Calu3 (cell line): ENCODE measurements at regions not wholly inside any gene's neighbourhood (a gene's known extent, or its start where the extent isn't known, plus 50 kb on each side); places are given as distances from the start of the nearest gene placed in this dataset.

Experiments used
- BruUV-seq: library from RNA; stranded (reverse); fragments of 400-500 nt; replicated peaks from 2 replicates; lab custom pipeline; 2021; lab: Mats Ljungman, UMichigan
- CTCF ChIA-PET: fragments of 300-600 bp; sonication (Branson Sonifier 250); formaldehyde crosslinking; loops from one replicate; lab custom pipeline; 2022; ENCODE audit warnings: antibody characterized with exemption; lab: Charles Lee
- DNase-seq: peaks from one replicate; pipeline ENCODE4 v3.0.0; 2022
- H3K27ac Mint-ChIP-seq: one replicate; pipeline ENCODE4 v1.8.0; 2022; ENCODE audit warnings: mixed read lengths; ENCODE audit not compliant: unreplicated experiment
- H3K27me3 Mint-ChIP-seq: one replicate; pipeline ENCODE4 v1.8.0; 2022; ENCODE audit warnings: mixed read lengths; ENCODE audit not compliant: unreplicated experiment
- H3K36me3 Mint-ChIP-seq: one replicate; pipeline ENCODE4 v1.8.0; 2022; ENCODE audit warnings: mild to moderate bottlenecking, moderate library complexity, mixed read lengths; ENCODE audit not compliant: insufficient read depth, unreplicated experiment
- H3K4me1 Mint-ChIP-seq: one replicate; pipeline ENCODE4 v1.8.0; 2022; ENCODE audit warnings: mild to moderate bottlenecking, low read depth, mixed read lengths; ENCODE audit not compliant: unreplicated experiment
- H3K4me3 Mint-ChIP-seq: one replicate; pipeline ENCODE4 v1.8.0; 2022; ENCODE audit warnings: mild to moderate bottlenecking, low read depth, moderate library complexity, mixed read lengths; ENCODE audit not compliant: unreplicated experiment
- H3K9me3 Mint-ChIP-seq: one replicate; pipeline ENCODE4 v1.8.0; 2022; ENCODE audit warnings: low read depth, mixed read lengths; ENCODE audit not compliant: unreplicated experiment
- intact Hi-C: fragments of 100-400 bp; cut with micrococcal nuclease; formaldehyde crosslinking; loops from one replicate; pipeline ENCODE4 v1.10.0; 2022; ENCODE audit not compliant: unreplicated experiment
- TF ChIP-seq, protein P1 (sequence below): fragments of 200-600 bp; IDR thresholded peaks from one replicate; pipeline ENCODE4 v1.8.0; 2022; ENCODE audit warnings: antibody characterized with exemption; ENCODE audit not compliant: unreplicated experiment

GRCh38 chr6:37761554-37762271 lies 57.8 kb upstream of the ZFAND3 start:
- no peaks in the 10 kb centered on the region for H3K36me3 Mint-ChIP-seq
- CTCF ChIA-PET: interaction anchor here (0.6 to 1.0 kb wide), 2 partner anchors 22 to 29 kb away, joined by 3 read pairs; no protein-coding TSS in a partner anchor
- intact Hi-C loops: no loop called here
- no peak overlapping the region for H3K4me3 Mint-ChIP-seq
- no peaks in the 10 kb centered on the region for H3K4me1 Mint-ChIP-seq
- H3K9me3 Mint-ChIP-seq: no peaks in the 10 kb centered on the region
- no TSS peak for BruUV-seq
- H3K27me3 Mint-ChIP-seq: peaks cover 19% of the 10 kb centered on the region
- no peak for DNase-seq
- H3K27ac Mint-ChIP-seq: no peak overlapping the region
- TF ChIP-seq, protein P1, sequence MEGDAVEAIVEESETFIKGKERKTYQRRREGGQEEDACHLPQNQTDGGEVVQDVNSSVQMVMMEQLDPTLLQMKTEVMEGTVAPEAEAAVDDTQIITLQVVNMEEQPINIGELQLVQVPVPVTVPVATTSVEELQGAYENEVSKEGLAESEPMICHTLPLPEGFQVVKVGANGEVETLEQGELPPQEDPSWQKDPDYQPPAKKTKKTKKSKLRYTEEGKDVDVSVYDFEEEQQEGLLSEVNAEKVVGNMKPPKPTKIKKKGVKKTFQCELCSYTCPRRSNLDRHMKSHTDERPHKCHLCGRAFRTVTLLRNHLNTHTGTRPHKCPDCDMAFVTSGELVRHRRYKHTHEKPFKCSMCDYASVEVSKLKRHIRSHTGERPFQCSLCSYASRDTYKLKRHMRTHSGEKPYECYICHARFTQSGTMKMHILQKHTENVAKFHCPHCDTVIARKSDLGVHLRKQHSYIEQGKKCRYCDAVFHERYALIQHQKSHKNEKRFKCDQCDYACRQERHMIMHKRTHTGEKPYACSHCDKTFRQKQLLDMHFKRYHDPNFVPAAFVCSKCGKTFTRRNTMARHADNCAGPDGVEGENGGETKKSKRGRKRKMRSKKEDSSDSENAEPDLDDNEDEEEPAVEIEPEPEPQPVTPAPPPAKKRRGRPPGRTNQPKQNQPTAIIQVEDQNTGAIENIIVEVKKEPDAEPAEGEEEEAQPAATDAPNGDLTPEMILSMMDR: no peak

DNA sequence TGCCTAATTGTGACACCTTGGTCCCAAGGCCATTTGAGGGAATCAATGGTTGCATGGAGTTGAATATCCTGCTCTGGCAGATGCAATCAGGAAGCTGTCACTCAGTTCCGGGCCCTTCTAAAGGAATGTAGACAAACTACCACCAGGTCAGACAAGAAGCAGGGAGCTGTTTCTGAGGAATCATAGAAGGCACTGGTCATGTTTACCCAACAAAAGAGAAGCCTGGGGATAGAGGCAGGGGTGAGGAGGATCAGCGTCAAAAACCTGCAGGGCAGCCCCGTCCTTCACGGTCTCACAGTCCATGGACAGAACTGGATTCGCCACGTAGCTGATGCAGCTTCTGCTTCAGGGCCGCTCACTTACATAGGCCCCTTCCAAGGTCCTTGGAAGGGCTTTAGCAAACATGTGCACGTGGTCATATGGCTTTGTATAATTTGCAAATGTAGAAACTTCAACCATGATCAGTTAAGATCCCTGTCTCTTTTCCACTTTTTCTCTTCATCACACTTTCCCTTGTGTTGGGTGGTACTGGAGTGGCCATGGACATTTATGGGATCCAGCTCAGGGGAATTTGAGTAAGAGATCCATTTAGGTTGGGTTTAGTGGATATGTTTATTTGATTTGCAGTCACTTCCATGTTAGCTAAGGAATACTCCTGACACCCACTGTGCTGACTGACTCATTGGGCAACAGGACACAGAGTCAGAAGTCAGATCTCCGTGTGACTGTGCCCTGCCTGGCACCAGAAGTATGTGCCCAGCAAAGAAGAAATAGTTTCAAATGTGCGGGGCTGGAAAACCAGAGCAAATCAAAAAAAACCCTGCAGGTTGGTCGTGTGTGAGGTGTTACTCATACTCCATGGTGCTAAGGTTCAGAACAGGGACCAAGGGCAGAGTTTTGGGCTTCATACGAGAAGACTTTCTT lies 60.0 kb upstream of the ZFAND3 start:
- CTCF ChIA-PET: interaction anchor here (0.6 to 0.7 kb wide), 2 partner anchors 312 to 420 kb away, joined by 3 to 4 read pairs; no protein-coding TSS in a partner anchor
- no peak overlapping the region for H3K27ac Mint-ChIP-seq
- no peaks in the 10 kb centered on the region for H3K36me3 Mint-ChIP-seq
- no peaks in the 10 kb centered on the region for H3K9me3 Mint-ChIP-seq
- intact Hi-C loops: no loop called here
- no peak overlapping the region for H3K4me3 Mint-ChIP-seq
- TF ChIP-seq, protein P1: no peak
- BruUV-seq: no TSS peak
- H3K27me3 Mint-ChIP-seq: peaks cover 40% of the 10 kb centered on the region
- no peaks in the 10 kb centered on the region for H3K4me1 Mint-ChIP-seq
- no peak for DNase-seq

GRCh38 chr6:37758647-37759046 lies 60.9 kb upstream of the ZFAND3 start:
- intact Hi-C loops: no loop called here
- Mint-ChIP-seq H3K36me3 (no peaks in the 10 kb centered on the region), H3K27me3 (peaks cover 48% of the 10 kb centered on the region), H3K4me3 (no peak overlapping the region), H3K9me3 (no peaks in the 10 kb centered on the region), H3K4me1 (no peaks in the 10 kb centered on the region), H3K27ac (no peak overlapping the region)
- DNase-seq: no peak
- CTCF ChIA-PET: interaction anchor here (0.7 kb wide), 1 partner anchor 311 kb away, joined by 3 read pairs; no protein-coding TSS in a partner anchor
- no TSS peak for BruUV-seq
- TF ChIP-seq, protein P1: no peak

GRCh38 chr6:37758234-37758633 lies 60.6 kb upstream of the MDGA1 start:
- CTCF ChIA-PET: interaction anchor here (0.7 kb wide), 1 partner anchor 310 kb away, joined by 3 read pairs; no protein-coding TSS in a partner anchor
- BruUV-seq: no TSS peak
- no peaks in the 10 kb centered on the region for H3K36me3 Mint-ChIP-seq
- intact Hi-C loops: no loop called here
- H3K27ac Mint-ChIP-seq: no peak overlapping the region
- TF ChIP-seq, protein P1: no peak
- no peak overlapping the region for H3K4me3 Mint-ChIP-seq
- no peak for DNase-seq
- no peaks in the 10 kb centered on the region for H3K4me1 Mint-ChIP-seq
- peaks cover 52% of the 10 kb centered on the region for H3K27me3 Mint-ChIP-seq
- H3K9me3 Mint-ChIP-seq: no peaks in the 10 kb centered on the region
